HG03196 (cell line): ENCODE measurements at regions not wholly inside any gene's neighbourhood (a gene's known extent, or its start where the extent isn't known, plus 50 kb on each side); places are given as distances from the start of the nearest gene placed in this dataset.

Experiments
- ATAC-seq: cut with Tn5 transposase; IDR thresholded peaks from one replicate; pipeline ENCODE4 v1.9.1; 2021; ENCODE audit not compliant: unreplicated experiment

- ATAC-seq: no peak
Measured at GRCh38 chr2:138175066-138175465, 210.8 kb downstream of the HNMT start.

DNA sequence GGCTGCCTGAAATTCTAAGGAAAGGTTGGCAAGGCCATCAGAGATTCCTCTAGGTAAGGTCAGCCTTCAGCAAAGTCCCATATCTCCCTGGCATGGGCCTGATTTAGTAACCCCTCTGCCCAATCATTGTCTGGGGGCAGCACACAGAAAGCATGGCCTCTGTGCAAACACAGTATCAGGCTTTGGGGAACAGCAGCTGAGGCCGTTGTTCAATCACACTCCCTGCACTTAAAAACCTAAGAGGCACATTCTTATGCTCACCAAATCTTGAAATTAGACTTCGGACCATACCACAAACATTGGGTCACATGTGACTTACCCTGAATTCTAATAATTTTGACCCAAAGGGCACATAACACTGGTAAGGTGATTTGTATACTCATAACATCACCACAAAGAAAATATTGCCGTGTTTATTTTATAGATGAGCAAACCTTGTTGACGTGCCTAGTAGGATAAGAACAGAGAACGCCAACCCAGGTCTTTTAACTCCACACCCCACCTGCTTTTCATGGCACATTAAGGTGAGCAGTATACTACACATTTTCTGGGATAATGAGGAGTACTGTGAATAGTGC, 212.7 kb downstream of the HNMT start:
- no peak for ATAC-seq

GRCh38 chr2:138177693-138178092, 213.4 kb downstream of the HNMT start:
- no peak for ATAC-seq

GRCh38 chr2:138180692-138181386, 216.6 kb downstream of the HNMT start:
- no peak for ATAC-seq

DNA sequence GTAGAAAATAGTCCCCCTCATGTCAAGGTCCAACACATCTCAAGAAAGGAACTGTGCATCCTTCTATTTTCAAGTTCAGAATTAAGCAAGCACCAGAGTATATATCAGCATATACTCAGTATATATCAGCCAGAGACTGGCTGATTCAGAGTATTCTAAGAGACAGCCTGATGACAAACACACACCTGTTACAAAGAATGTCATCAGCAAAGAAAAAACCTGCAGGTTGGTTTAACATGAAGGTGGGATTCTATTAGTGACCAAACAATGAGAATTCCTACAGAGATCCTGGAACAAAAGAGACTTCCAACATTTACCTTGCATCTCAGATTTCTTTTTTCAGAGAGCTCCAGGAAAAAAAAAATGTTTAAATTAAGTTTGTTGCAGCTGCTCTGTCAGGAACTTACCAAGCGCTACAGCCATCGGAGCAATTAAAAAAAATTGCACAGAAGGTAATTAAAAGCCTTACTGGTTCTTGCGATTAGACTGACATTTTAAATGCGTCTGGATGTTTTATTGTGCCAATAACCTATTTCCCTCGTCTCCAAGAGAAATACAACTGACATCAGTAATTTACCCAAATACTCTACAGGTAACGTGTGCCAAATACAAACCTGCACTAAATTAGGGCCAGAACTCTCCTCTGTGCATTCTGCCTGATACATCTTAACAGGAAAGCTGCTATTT, 218.1 kb downstream of the HNMT start:
- ATAC-seq: no peak

- no peak for ATAC-seq
Measured at GRCh38 chr2:138182937-138183312, 218.7 kb downstream of the HNMT start.

GRCh38 chr2:138183705-138184104, 219.4 kb downstream of the HNMT start:
- ATAC-seq: no peak

GRCh38 chr2:138184428-138184827, 220.2 kb downstream of the HNMT start:
- no peak for ATAC-seq

GRCh38 chr2:138185827-138186226, 221.6 kb downstream of the HNMT start:
- ATAC-seq: no peak

GRCh38 chr2:138187221-138187620, 222.9 kb downstream of the HNMT start:
- no peak for ATAC-seq

DNA sequence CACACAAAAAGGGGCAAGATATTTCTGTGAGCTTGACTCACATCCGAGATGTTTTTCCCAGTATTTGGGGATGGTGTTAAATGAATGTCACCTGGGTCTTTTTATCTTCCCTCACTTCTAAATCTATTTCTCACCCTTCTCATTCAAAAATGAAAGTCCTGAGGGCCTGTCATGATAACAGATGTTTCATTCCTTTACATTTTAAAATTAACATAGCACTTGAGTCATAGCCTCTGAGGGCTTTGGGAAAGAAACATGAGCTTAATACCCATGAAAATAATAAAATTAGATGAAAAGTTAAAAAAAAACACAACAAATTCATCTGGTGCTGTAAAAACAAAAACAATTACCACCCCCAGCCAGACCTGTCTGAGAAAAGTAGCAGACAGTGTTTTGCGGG, 226.7 kb downstream of the HNMT start:
- ATAC-seq: no peak

DNA sequence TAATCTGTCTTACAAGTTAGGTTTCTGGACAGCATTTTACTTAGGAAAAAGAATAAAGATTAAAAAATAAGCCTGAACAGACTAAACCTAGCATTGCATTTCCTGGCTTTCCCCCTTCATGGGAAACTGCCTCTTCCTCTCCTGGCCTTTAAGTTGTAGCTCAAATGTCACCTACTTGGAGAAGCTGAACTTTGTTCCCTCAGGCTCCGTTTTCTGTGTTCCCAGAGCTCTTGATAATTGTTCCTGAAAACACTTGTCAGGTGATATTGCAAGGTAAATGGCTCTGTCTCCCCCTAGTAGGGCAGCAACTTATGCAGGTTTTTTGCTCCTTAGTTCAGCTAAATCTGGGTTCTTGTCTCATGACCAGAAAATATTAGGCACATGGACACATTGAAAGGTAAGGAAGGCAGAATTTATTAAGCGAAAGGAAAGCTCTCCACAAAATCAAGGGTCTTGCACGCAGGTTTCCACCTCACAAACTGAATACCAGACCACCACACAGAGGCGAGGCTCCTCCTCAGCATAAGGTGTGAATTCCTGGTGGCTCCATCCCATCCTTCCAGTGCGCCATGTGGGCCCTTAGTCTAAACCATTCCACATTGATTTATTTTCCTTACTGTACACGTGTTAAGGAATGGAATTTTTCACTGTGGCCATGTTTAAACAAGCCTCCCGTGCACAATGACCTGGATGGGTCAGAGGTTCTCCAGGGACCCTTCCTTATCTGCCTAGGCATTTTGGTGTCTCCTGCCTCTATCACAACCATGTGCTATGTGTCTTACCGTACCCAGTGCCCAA, 229.3 kb downstream of the HNMT start:
- no peak for ATAC-seq

GRCh38 chr2:138201286-138201685, 237.0 kb downstream of the HNMT start:
- ATAC-seq: no peak

GRCh38 chr2:138202762-138203161, 238.5 kb downstream of the HNMT start:
- no peak for ATAC-seq

DNA sequence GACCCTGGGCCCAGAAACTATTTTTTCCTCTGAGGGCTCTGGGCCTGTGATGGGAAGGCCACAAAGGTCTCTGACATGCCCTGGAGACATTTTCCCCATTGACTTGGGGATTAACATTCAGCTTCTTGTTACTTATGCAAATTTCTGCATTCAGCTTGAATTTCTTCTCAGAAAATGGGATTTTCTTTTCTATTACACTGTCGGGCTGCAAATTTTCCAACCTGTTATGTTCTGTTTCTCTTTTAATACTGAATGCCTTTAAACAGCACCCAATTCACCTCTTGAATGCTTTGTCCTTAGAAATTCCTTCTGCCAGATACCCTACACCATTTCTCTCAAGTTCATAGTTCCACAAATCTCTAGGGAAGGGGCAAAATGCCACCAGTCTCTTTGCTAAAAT, 241.0 kb downstream of the HNMT start:
- no peak for ATAC-seq

DNA sequence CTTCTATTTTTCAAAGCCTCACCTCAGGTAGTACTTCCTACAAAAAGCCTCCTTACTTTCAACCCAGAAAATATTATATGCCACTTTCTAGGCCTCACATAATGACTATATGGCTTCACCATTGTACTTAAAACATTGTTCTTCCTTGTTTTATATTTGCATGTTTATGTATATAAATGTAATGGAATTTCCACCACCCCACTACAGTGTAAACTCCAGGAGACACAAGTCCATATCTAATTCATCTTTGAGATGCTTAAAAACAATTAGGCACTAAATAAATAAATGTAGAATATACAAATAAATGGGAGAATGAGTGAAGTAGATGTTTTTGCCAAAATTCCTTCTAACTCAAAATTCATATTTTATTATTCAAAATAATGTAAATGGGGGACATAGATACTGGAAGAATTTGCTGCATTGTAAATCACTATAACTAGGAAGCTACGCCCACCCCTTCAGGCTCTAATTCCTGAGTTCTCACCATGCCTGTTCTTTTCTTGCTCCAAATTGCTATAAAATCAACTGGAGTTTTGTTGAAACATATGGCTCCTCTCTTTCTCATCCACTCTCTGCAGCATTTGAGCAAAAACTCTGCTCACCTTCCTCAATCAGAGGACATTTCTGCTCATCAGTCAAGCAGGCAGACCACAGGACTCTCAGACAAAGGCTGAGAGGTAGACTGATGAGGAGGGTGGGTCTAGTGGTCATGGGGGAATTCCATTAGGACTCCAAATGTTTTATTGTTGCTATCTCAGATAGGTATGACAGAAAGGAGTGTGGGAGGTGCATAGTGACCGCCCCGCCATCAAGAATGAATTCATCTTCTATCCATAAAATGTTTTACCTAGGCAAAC, 243.0 kb downstream of the HNMT start:
- no peak for ATAC-seq

DNA sequence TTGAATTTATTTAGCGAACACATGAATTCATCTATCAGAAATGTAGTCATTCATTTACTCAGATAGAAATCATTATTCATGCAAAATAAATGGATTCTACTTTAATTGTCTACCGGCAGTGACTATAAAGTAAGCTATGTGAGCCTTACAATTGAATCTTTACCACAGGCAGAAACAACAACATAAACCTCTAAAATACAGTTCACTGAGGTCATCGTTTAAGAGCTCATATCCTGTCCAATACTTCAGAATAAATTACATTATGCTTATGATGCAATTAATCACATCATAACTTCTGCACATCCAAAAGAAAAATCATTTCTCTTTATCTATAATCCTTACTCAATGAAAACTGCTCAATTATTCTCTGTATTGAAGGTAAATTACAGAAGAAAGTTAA, 244.7 kb downstream of the HNMT start:
- ATAC-seq: no peak

- ATAC-seq: no peak
Measured at GRCh38 chr2:138210487-138210886, 246.2 kb downstream of the HNMT start.

DNA sequence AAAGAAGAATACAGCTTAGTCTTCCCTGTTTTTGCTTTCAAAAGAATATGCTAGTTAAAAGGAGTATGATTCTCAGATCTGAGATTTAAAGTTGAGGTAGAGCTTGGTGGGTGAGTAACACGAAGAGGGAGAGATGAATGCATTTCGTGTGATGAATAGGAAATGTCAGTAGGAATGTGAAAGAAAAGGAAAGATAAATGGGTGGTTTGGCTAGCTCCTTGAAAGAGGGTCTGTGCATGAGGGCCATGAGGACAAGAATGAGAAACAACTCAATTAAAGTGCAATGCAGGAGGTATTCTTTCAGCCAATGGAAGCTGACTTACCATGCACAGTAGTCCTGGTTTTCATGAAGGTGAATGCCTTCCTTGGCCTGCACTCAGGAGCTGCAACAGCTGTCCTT, 248.2 kb downstream of the HNMT start:
- ATAC-seq: no peak

DNA sequence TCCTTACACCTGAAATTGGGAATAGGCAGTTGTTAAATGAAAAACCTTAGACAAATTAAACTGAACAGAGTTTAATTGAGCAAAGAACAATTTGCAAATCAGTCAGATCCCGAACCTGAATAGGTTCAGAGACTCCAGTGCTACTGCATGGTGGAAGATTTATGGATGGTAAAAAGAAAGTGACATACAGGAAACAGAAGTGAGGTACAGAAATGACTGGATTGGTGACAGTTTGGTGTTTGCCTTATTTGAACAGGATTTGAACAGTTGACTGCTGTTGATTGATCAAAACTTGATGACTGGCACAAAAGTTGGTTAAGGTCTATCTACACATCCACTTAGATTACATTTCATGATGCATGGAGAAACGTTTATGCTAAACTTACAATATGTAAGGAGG, 248.8 kb downstream of the HNMT start:
- no peak for ATAC-seq

GRCh38 chr2:138213624-138214023, 249.4 kb downstream of the HNMT start:
- ATAC-seq: no peak
